ENCODE measurements at regions not wholly inside any gene's neighbourhood (a gene's known extent, or its start where the extent isn't known, plus 50 kb on each side); places are given as distances from the start of the nearest gene placed in this dataset.

GRCh38 chr1:10888791-10889649 lies 92.6 kb upstream of the CASZ1 start:
- Histone ChIP-seq H3K4me3 (replicated peaks; ENCODE audit: low read depth, low read length) (no peak overlapping the region), H3K36me3 (ENCODE audit: control insufficient read depth, insufficient read depth, low read length) (no peaks in the 10 kb centered on the region), H3K27me3 (replicated peaks; ENCODE audit: control insufficient read depth, insufficient read depth, low read length) (peaks cover 2% of the 10 kb centered on the region; the same call in 1 of the 2 replicates)
- no peak for TF ChIP-seq CTCF (IDR thresholded peaks at IDR 0.05; ENCODE audit: insufficient read depth, low read length, poor library complexity, severe bottlenecking)
- DNase-seq (ENCODE audit: extremely low read depth, insufficient read length): no peak

GRCh38 chr1:10889650-10890353 lies 93.4 kb upstream of the CASZ1 start:
- Histone ChIP-seq H3K36me3 (ENCODE audit: control insufficient read depth, insufficient read depth, low read length) (no peaks in the 10 kb centered on the region), H3K27me3 (replicated peaks; ENCODE audit: control insufficient read depth, insufficient read depth, low read length) (peaks cover 2% of the 10 kb centered on the region; the same call in 1 of the 2 replicates), H3K4me3 (replicated peaks; ENCODE audit: low read depth, low read length) (no peak overlapping the region)
- DNase-seq (ENCODE audit: extremely low read depth, insufficient read length): no peak
- no peak for TF ChIP-seq CTCF (IDR thresholded peaks at IDR 0.05; ENCODE audit: insufficient read depth, low read length, poor library complexity, severe bottlenecking)

- Histone ChIP-seq H3K4me3 (replicated peaks; ENCODE audit: low read depth, low read length) (no peak overlapping the region), H3K36me3 (ENCODE audit: control insufficient read depth, insufficient read depth, low read length) (no peaks in the 10 kb centered on the region), H3K27me3 (replicated peaks; ENCODE audit: control insufficient read depth, insufficient read depth, low read length) (peaks cover 2% of the 10 kb centered on the region; the same call in 1 of the 2 replicates)
- no peak for TF ChIP-seq CTCF (IDR thresholded peaks at IDR 0.05; ENCODE audit: insufficient read depth, low read length, poor library complexity, severe bottlenecking)
- DNase-seq (ENCODE audit: extremely low read depth, insufficient read length): no peak
Measured at GRCh38 chr1:10890491-10891071, 94.1 kb upstream of the CASZ1 start.

- no peak overlapping the region for H3K4me3 ChIP-seq (replicated peaks; ENCODE audit: low read depth, low read length)
- TF ChIP-seq CTCF (IDR thresholded peaks at IDR 0.05; ENCODE audit: insufficient read depth, low read length, poor library complexity, severe bottlenecking): no peak
- H3K27me3 ChIP-seq (replicated peaks; ENCODE audit: control insufficient read depth, insufficient read depth, low read length): peaks cover 2% of the 10 kb centered on the region; the same call in 1 of the 2 replicates
- no peak for DNase-seq (ENCODE audit: extremely low read depth, insufficient read length)
- H3K36me3 ChIP-seq (ENCODE audit: control insufficient read depth, insufficient read depth, low read length): no peaks in the 10 kb centered on the region
Measured at GRCh38 chr1:10891091-10891490, 94.6 kb upstream of the CASZ1 start.

- H3K27me3 ChIP-seq (replicated peaks; ENCODE audit: control insufficient read depth, insufficient read depth, low read length): peaks cover 2% of the 10 kb centered on the region; the same call in 1 of the 2 replicates
- H3K4me3 ChIP-seq (replicated peaks; ENCODE audit: low read depth, low read length): no peak overlapping the region
- H3K36me3 ChIP-seq (ENCODE audit: control insufficient read depth, insufficient read depth, low read length): no peaks in the 10 kb centered on the region
- DNase-seq (ENCODE audit: extremely low read depth, insufficient read length): no peak
- TF ChIP-seq CTCF (IDR thresholded peaks at IDR 0.05; ENCODE audit: insufficient read depth, low read length, poor library complexity, severe bottlenecking): no peak
Measured at GRCh38 chr1:10892138-10893065, 96.0 kb upstream of the CASZ1 start.
